ENCODE measurements at regions not wholly inside any gene's neighbourhood (a gene's known extent, or its start where the extent isn't known, plus 50 kb on each side); places are given as distances from the start of the nearest gene placed in this dataset.

DNA sequence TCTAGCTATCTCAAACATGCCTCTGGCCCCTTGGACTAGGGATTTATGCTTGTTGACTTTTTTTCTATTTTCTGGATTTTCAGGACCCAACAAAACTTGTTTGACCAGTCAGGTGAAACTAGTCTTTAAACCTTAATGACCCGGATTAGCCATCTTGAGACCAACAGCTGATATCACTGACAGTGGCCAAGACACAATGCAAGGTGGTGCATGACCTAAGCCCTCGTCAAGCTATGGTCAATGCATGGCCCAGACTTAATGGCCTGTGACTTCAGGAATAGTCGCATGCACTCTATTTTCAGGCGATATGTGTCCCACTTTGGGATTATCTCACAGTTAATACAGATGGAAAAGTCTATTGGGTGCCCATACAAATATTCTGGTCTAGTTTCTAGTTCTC lies 190.4 kb downstream of the ZBTB18 start:
- TF ChIP-seq CTCF (IDR thresholded peaks at IDR 0.05; ENCODE audit: low read length) (no peak), EZH2 (IDR thresholded peaks at IDR 0.05; ENCODE audit: borderline replicate concordance, low read length) (no peak)
